Large intestine (tissue), 3 donors: ENCODE measurements at regions not wholly inside any gene's neighbourhood (a gene's known extent, or its start where the extent isn't known, plus 50 kb on each side); places are given as distances from the start of the nearest gene placed in this dataset.

Experiments
- DNase-seq, 2 donors: peaks; one replicate each; pipeline versions ENCODE4 v3.0.0 to v3.0.0-alpha.2; 2013
- H3K27ac ChIP-seq: one replicate; pipeline ENCODE4 v1.5.1; 2013; ENCODE audit warnings: low read length
- H3K27me3 ChIP-seq: 2 replicates; pipeline ENCODE4 v1.6.1; 2013; ENCODE audit warnings: low read length; ENCODE audit not compliant: control insufficient read depth, insufficient read depth
- H3K36me3 ChIP-seq: 2 replicates; pipeline ENCODE4 v1.6.1; 2013; ENCODE audit warnings: low read length; ENCODE audit not compliant: control insufficient read depth, insufficient read depth
- H3K4me1 ChIP-seq: one replicate; pipeline ENCODE4 v1.6.1; 2013; ENCODE audit warnings: low read length; ENCODE audit not compliant: control insufficient read depth, insufficient read depth
- H3K4me3 ChIP-seq: one replicate; pipeline ENCODE4 v1.5.1; 2013; ENCODE audit warnings: low read length
- H3K9me3 ChIP-seq: one replicate; pipeline ENCODE4 v1.6.1; 2013; ENCODE audit warnings: mild to moderate bottlenecking, low read depth, low read length, moderate library complexity; ENCODE audit not compliant: control insufficient read depth
- WGBS: methylation state at CpG from one replicate; pipeline ENCODE4 v1.1.5; 2013; ENCODE audit warnings: low lambda C conversion rate; ENCODE audit not compliant: insufficient coverage; 5-methylcytosine and 5-hydroxymethylcytosine counted together

DNA sequence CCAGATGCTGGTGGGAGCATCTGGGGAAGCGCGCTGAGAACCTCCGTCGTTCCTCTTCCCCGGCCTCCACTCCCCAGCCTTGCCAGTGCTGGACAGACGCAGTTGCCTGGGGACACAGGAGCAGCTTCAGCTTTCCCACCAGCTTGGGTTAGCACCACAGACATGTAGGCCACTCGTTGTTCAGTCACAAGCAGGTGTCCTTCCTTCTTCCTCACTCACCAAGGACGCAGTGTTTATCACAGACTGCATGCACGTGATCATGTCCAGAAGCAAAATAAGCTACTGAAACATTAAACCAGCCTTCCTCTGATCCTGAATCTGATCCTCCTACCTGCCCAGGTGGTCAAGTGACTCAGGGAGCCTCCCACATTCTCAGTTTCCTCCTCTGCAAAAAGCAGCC lies 232.9 kb downstream of the SYK start:
- H3K27ac ChIP-seq: no peak overlapping the region
- no peak for DNase-seq
- no peak overlapping the region for H3K4me3 ChIP-seq
- H3K27me3 ChIP-seq: no peaks in the 10 kb centered on the region
- no peaks in the 10 kb centered on the region for H3K36me3 ChIP-seq
- H3K4me1 ChIP-seq: peaks cover 18% of the 10 kb centered on the region
- no peaks in the 10 kb centered on the region for H3K9me3 ChIP-seq
- no CpG with 5 or more reads among the region's 9 CpGs for WGBS

DNA sequence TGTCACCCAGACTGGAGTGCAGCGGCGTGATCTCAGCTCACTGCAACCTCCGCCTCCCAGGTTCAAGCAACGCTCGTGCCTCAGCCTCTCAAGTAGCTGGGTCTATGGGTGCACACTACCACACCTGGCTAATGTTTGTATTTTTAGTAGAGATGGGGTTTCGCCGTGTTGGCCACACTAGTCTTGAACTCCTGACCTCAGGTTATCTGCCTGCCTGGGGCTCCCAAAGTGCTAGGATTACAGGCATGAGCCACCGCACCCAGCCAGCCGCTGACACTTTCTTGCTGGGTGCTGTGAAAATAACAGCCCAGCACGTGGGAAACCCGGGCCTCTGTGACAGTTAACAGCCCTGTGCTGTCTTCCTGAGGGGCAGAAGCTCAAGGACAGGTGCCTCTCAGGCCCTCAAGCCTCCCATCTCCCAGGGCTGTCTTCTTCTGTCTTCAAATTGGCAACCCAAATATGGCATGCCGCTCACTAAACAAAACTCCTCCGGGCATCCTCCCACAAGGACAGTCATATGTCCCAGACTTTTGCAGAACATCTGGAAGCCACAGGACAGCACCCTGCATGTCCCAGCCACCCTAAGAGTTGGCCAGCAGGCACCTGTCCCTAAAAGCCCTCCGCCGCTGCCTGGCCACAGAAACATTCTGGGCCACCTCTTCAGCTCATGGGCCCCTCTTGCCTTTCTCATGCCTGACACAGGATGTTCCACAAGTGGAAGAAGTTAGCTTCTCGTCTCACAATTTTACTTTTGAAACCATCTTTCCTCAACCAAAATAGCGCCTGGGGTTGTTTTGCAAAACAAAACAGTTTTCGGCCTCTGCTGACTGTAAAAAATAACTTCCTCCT lies 233.6 kb downstream of the SYK start:
- WGBS: 85% methylated on average over 4 of the region's 18 CpGs
- no peaks in the 10 kb centered on the region for H3K27me3 ChIP-seq
- H3K4me1 ChIP-seq: peaks cover 18% of the 10 kb centered on the region
- no peak for DNase-seq
- no peaks in the 10 kb centered on the region for H3K36me3 ChIP-seq
- H3K9me3 ChIP-seq: no peaks in the 10 kb centered on the region
- H3K27ac ChIP-seq: no peak overlapping the region
- H3K4me3 ChIP-seq: no peak overlapping the region

DNA sequence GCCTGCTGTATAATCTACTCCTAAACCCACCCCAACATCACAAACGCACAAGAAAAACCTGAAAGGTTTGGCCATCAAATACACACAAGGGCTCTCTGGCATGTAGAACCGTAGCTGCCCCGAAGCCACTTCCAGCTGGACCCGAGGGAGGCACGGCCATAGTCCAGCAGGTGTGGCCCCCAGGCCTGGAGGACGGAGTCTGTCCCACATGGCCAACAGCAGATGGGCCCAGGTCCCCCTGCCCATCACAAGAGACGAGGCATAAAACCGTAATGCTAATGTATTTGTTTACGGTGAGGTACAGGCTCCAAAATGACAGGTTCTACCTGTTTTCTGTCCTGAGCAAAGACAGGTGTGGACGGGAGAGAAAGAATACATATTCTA lies 234.2 kb downstream of the SYK start:
- Histone ChIP-seq H3K4me3 (no peak overlapping the region), H3K9me3 (no peaks in the 10 kb centered on the region), H3K36me3 (no peaks in the 10 kb centered on the region), H3K27ac (no peak overlapping the region), H3K27me3 (no peaks in the 10 kb centered on the region), H3K4me1 (peaks cover 18% of the 10 kb centered on the region)
- DNase-seq: no peak
- 100% methylated on average over 1 of the region's 10 CpGs for WGBS

DNA sequence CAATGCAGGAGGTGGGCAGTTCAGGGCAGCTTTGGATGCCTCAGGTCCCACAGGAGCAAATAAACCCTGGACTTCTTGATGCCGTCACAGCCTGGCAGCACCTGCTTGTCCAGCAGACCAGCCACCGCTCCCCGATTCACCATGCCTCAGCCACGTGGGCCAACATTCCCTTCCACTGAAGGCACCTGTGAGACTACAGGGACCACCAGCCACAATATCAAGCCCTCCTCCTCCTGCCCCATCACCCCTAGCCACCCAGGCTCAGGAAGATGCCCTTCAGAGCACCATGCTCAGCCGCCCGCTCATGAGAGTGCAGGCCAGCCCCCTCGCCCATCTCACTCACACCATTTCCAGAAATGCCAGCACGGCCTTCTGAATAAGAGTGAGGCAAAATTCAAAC lies 234.7 kb downstream of the SYK start:
- H3K4me1 ChIP-seq: peaks cover 18% of the 10 kb centered on the region

DNA sequence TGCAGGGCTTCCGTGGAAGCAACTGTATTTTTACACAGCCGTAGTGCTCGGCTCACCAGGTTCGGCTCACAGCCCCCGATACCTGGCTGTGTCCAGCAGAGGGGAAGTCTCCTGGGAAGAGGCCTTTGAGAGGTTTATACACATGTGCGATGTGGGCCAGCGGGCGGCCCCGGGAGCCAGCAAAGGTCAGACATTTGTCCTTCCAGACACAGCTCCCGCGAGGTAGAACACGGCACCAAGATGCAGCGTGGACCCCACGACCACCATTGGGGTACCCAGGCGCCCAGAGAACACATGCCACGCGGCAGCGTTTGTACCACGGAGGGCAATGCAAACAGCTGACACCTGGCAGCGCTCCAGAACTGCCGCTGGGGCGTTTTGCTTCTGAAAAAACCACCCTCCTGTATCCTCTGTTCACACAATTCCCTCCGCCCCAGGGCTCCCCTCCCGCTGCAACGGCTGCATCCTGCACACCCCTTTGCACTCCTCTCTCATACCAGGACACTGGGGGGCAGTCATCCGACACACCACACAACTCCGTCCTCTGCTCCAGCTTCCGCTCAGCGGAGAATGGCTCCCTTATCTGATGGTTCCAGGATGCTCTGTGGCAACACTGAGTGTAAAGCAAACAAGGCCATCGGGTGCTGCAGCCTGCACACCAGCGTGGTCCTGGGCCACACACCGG lies 235.3 kb downstream of the SYK start:
- H3K4me3 ChIP-seq: no peak overlapping the region
- no CpG with 5 or more reads among the region's 32 CpGs for WGBS
- no peaks in the 10 kb centered on the region for H3K36me3 ChIP-seq
- no peaks in the 10 kb centered on the region for H3K9me3 ChIP-seq
- DNase-seq: peak; percentile 89 to 93
- H3K27me3 ChIP-seq: no peaks in the 10 kb centered on the region
- peak overlapping the region; percentile 90 for H3K27ac ChIP-seq
- peaks cover 18% of the 10 kb centered on the region for H3K4me1 ChIP-seq

More for the DNA sequence above, 234.7 kb downstream of the SYK start:
- no peak overlapping the region for H3K27ac ChIP-seq
- no peaks in the 10 kb centered on the region for H3K9me3 ChIP-seq
- DNase-seq: no peak
- no CpG with 5 or more reads among the region's 8 CpGs for WGBS
- H3K27me3 ChIP-seq: no peaks in the 10 kb centered on the region
- H3K4me3 ChIP-seq: no peak overlapping the region
- no peaks in the 10 kb centered on the region for H3K36me3 ChIP-seq

DNA sequence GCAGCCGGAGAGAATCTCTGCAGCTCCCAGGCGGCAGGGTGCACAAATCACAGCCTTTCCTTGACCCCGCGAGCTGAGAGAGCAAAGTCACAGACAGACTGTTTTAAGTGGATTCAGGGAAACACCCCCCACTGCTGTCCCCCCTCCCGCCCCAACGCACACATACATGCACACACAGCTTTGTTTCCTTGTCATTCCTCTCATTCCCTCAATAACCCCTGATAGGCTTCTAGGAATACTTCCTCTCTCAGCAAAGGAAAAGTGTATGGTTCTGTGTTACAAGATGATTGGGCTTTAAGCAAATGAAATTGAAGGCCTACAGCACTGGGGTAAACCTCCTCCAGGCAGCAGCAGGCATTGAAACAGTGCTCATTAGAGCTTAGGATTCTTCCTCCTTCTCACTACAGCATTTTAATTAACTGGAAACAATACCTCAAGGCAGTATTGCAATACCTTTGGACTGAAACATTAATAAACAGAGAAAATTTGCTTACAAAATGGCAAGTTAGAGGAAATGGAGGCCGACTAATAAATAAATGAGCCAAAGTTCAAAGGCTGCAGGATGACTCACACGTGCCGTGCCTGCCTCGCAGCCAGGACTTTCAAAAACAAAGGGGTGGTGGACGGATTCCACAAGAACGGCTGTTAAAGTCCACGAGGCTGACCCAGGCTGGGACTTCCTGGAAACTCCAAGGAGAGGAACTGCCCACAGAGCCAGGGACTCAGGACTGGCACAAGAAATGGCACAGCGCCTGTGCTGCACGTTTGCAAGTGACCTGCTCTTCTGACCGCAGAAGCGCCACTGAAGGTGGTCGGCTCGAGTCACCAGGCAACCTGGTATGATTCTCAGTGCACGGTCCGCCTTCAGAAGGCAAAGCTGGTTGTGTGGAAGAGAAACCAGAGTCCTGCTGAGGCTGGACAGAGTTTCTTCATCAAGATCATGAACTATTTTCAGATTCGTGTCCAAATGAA lies 236.2 kb downstream of the SYK start:
- no peaks in the 10 kb centered on the region for H3K9me3 ChIP-seq
- H3K27me3 ChIP-seq: no peaks in the 10 kb centered on the region
- H3K36me3 ChIP-seq: no peaks in the 10 kb centered on the region
- 14% methylated on average over 1 of the region's 22 CpGs for WGBS
- no peak overlapping the region for H3K4me3 ChIP-seq
- peaks cover 18% of the 10 kb centered on the region for H3K4me1 ChIP-seq
- peak overlapping the region; percentile 90 for H3K27ac ChIP-seq
- DNase-seq: peak; percentile 90 to 96

DNA sequence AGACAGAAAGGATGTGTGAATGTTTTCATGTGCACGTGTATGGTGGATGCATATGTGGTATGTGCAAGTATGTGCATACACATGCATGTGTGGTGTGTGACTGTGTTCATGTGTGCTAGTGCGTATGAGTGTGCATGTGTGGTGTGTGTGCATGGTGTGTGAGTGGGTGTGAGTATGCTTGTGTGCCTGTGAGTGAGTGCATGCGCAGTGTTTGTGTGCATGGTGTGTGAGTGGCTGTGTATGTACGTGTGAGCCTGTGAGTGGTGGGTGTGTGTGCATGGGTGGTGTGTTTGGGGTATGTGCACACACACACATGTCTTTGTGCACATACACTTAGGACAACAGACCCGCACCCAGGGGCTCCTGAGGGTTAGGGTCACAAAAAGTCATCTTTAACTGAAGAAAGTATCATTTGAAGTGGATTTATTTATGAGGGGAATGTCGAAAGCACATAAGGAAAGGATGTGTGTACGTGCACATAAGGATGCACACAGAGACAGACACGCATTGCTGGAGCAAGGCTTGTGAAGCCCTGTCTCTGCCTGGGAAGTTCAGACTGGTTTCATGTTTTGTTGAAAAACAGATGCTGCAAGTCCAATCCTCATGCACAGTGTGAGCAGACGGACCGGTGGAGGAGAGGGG lies 237.0 kb downstream of the SYK start:
- DNase-seq: no peak
- H3K36me3 ChIP-seq: no peaks in the 10 kb centered on the region
- no peaks in the 10 kb centered on the region for H3K9me3 ChIP-seq
- H3K4me3 ChIP-seq: no peak overlapping the region
- H3K27ac ChIP-seq: peak overlapping the region; percentile 90
- H3K27me3 ChIP-seq: no peaks in the 10 kb centered on the region
- no CpG with 5 or more reads among the region's 10 CpGs for WGBS
- H3K4me1 ChIP-seq: peaks cover 18% of the 10 kb centered on the region

DNA sequence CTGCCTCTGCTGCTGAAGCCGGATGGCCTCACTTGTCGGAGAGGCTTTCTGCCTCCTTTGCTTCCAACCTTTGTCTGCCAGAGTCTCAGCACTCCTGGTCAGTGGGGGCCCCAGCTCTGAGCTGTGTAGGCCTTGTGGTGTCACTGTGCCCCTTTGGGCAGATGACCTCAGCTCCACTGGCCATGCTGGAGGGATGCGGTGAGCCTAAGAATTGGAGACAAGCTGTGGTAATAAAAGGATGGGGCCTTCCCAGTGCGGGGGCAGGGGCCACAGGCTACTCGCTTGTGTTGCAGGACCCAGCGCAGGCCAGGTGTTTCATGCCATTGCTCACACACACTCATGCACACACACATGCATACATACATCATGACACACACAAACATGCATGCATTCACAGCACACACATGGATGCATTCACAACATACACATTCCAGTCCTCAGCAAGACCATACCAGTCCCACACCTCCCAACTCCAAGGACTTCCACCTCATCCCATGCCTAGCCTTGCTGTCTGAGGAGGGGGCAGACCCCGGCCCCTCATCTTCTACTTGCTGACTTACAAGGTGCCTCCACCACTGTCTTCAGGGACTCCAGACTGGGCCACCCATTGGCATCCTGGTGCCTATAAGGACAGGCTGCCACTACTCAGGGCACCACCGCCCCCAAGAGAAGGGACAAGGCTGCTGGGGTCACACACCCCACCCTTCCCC lies 237.7 kb downstream of the SYK start:
- Histone ChIP-seq H3K9me3 (no peaks in the 10 kb centered on the region), H3K27me3 (no peaks in the 10 kb centered on the region), H3K36me3 (no peaks in the 10 kb centered on the region), H3K27ac (no peak overlapping the region), H3K4me3 (no peak overlapping the region), H3K4me1 (peaks cover 18% of the 10 kb centered on the region)
- no CpG with 5 or more reads among the region's 8 CpGs for WGBS
- no peak for DNase-seq

DNA sequence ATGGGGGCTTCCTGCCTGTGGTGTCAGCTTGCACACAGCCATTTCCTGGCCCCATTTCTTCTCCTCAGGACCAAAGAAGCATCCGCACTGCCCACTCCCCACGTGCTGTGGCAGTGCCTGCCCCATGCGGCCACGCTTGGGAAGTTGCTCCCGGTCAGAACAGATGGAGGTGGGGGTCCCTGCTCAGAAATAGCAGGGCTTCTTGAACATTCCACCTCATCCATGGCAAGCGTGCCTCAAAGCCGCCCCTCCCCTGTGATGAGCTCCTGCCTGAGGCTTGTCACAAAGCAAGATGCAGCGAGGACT lies 238.2 kb downstream of the SYK start:
- H3K4me3 ChIP-seq: no peak overlapping the region
- no peak for DNase-seq
- no peak overlapping the region for H3K27ac ChIP-seq
- H3K27me3 ChIP-seq: no peaks in the 10 kb centered on the region
- H3K4me1 ChIP-seq: peaks cover 18% of the 10 kb centered on the region
- H3K9me3 ChIP-seq: no peaks in the 10 kb centered on the region
- H3K36me3 ChIP-seq: no peaks in the 10 kb centered on the region
- no CpG with 5 or more reads among the region's 8 CpGs for WGBS
